Body of pancreas (tissue), 4 donors: ENCODE measurements at regions not wholly inside any gene's neighbourhood (a gene's known extent, or its start where the extent isn't known, plus 50 kb on each side); places are given as distances from the start of the nearest gene placed in this dataset.

Experiments
- CTCF ChIP-seq, 7 experiments: fragments of 450-650 bp in 4 of 7; fragments of 200-600 bp in 3 of 7; sonication (generic) in 3 of 7; IDR thresholded peaks; one replicate each; pipeline ENCODE4 v1.5.1; 2016 to 2019; ENCODE audit warnings: antibody characterized with exemption in 7 of 7
- POLR2A ChIP-seq, 3 donors: fragments of 450-650 bp; IDR thresholded peaks; one replicate each; pipeline ENCODE4 v1.6.1; 2016; ENCODE audit warnings: antibody characterized with exemption in 3 of 3, mild to moderate bottlenecking in 2 of 3

GRCh38 chr1:14143777-14144176, 443.8 kb downstream of the PRDM2 start:
- TF ChIP-seq CTCF (IDR thresholded peaks at IDR 0.05), result no peak
- no peak for TF ChIP-seq POLR2A (IDR thresholded peaks at IDR 0.05)
